ENCODE measurements at regions not wholly inside any gene's neighbourhood (a gene's known extent, or its start where the extent isn't known, plus 50 kb on each side); places are given as distances from the start of the nearest gene placed in this dataset.

- TF ChIP-seq TAF1 (IDR thresholded peaks at IDR 0.05; ENCODE audit: low read depth) (no peak), USF1 (IDR thresholded peaks at IDR 0.05) (no peak)
These were observed 394.0 kb downstream of the MEIS1 start for GRCh38 chr2:66828876-66829275.

GRCh38 chr2:66830881-66831280 is 396.0 kb downstream of the MEIS1 start:
- TF ChIP-seq MAX (IDR thresholded peaks at IDR 0.05) (no peak), TAF1 (IDR thresholded peaks at IDR 0.05; ENCODE audit: low read depth) (no peak), CREB1 (IDR thresholded peaks at IDR 0.05; ENCODE audit: low read depth) (no peak), REST (IDR thresholded peaks at IDR 0.05; ENCODE audit: low read depth) (no peak), TCF12 (IDR thresholded peaks at IDR 0.05; ENCODE audit: low read depth) (no peak), FOXM1 (IDR thresholded peaks at IDR 0.05; ENCODE audit: borderline replicate concordance, low read depth) (no peak), USF1 (IDR thresholded peaks at IDR 0.05) (no peak), EGR1 (IDR thresholded peaks at IDR 0.05) (no peak), RAD21 (IDR thresholded peaks at IDR 0.05; ENCODE audit: low read depth) (no peak), EP300 (IDR thresholded peaks at IDR 0.05; ENCODE audit: borderline replicate concordance) (no peak)

GRCh38 chr2:66832646-66833435 is 397.9 kb downstream of the MEIS1 start:
- TF ChIP-seq EP300 (IDR thresholded peaks at IDR 0.05; ENCODE audit: borderline replicate concordance) = no peak
- no peak for TF ChIP-seq ZBTB7A (IDR thresholded peaks at IDR 0.05; ENCODE audit: low read depth)
- no peak for TF ChIP-seq CEBPB (IDR thresholded peaks at IDR 0.05)
- no peak for TF ChIP-seq CREB1 (IDR thresholded peaks at IDR 0.05; ENCODE audit: low read depth)
- no peak for TF ChIP-seq RAD21 (IDR thresholded peaks at IDR 0.05; ENCODE audit: low read depth)
- no peak for TF ChIP-seq USF1 (IDR thresholded peaks at IDR 0.05)
- TF ChIP-seq NFIC (IDR thresholded peaks at IDR 0.05) = no peak
- no peak for TF ChIP-seq EGR1 (IDR thresholded peaks at IDR 0.05)
- TF ChIP-seq YY1 (IDR thresholded peaks at IDR 0.05; ENCODE audit: low read depth) = no peak
- TF ChIP-seq REST (IDR thresholded peaks at IDR 0.05; ENCODE audit: low read depth) = no peak
- no peak for TF ChIP-seq MAX (IDR thresholded peaks at IDR 0.05)

- TF ChIP-seq TCF12 (IDR thresholded peaks at IDR 0.05; ENCODE audit: low read depth) (no peak), CEBPB (IDR thresholded peaks at IDR 0.05) (no peak), CREB1 (IDR thresholded peaks at IDR 0.05; ENCODE audit: low read depth) (no peak), EGR1 (IDR thresholded peaks at IDR 0.05) (no peak), RAD21 (IDR thresholded peaks at IDR 0.05; ENCODE audit: low read depth) (no peak), EP300 (IDR thresholded peaks at IDR 0.05; ENCODE audit: borderline replicate concordance) (no peak), FOXM1 (IDR thresholded peaks at IDR 0.05; ENCODE audit: borderline replicate concordance, low read depth) (no peak), ZBTB7A (IDR thresholded peaks at IDR 0.05; ENCODE audit: low read depth) (no peak), MAX (IDR thresholded peaks at IDR 0.05) (no peak), USF1 (IDR thresholded peaks at IDR 0.05) (no peak)
These were observed 399.9 kb downstream of the MEIS1 start for GRCh38 chr2:66834859-66835258.

GRCh38 chr2:66836851-66837250 is 401.9 kb downstream of the MEIS1 start:
- TF ChIP-seq FOXM1 (IDR thresholded peaks at IDR 0.05; ENCODE audit: borderline replicate concordance, low read depth) (no peak), CREB1 (IDR thresholded peaks at IDR 0.05; ENCODE audit: low read depth) (no peak), RAD21 (IDR thresholded peaks at IDR 0.05; ENCODE audit: low read depth) (no peak), YY1 (IDR thresholded peaks at IDR 0.05; ENCODE audit: low read depth) (no peak), NFIC (IDR thresholded peaks at IDR 0.05) (no peak), TAF1 (IDR thresholded peaks at IDR 0.05; ENCODE audit: low read depth) (no peak), ZBTB7A (IDR thresholded peaks at IDR 0.05; ENCODE audit: low read depth) (no peak), TCF12 (IDR thresholded peaks at IDR 0.05; ENCODE audit: low read depth) (no peak), EGR1 (IDR thresholded peaks at IDR 0.05) (no peak), REST (IDR thresholded peaks at IDR 0.05; ENCODE audit: low read depth) (no peak), CEBPB (IDR thresholded peaks at IDR 0.05) (no peak), TEAD4 (IDR thresholded peaks at IDR 0.05) (no peak), EP300 (IDR thresholded peaks at IDR 0.05; ENCODE audit: borderline replicate concordance) (no peak)

Data from Ishikawa (cell line).